ENCODE measurements at regions not wholly inside any gene's neighbourhood (a gene's known extent, or its start where the extent isn't known, plus 50 kb on each side); places are given as distances from the start of the nearest gene placed in this dataset.

GRCh38 chr7:18194616-18195015 lies 167.0 kb upstream of the PRPS1L1 start:
- DNase-seq (ENCODE audit: low read depth) = no peak
- no peak for TF ChIP-seq CTCF (conservative IDR thresholded peaks at IDR 0.05; ENCODE audit: low read depth, low read length)

GRCh38 chr7:18196638-18197037 lies 169.0 kb upstream of the PRPS1L1 start:
- TF ChIP-seq CTCF (conservative IDR thresholded peaks at IDR 0.05; ENCODE audit: low read depth, low read length) = no peak
- no peak for DNase-seq (ENCODE audit: low read depth)
- no peak overlapping the region for H3K4me3 ChIP-seq (ENCODE audit: low read length)

More at GRCh38 chr7:18194616-18195015, 167.0 kb upstream of the PRPS1L1 start:
- no peak overlapping the region for H3K4me3 ChIP-seq (ENCODE audit: low read length)

- no peak for DNase-seq (ENCODE audit: low read depth)
- no peak overlapping the region for H3K4me3 ChIP-seq (ENCODE audit: low read length)
- TF ChIP-seq CTCF (conservative IDR thresholded peaks at IDR 0.05; ENCODE audit: low read depth, low read length) = no peak
These were observed 171.2 kb upstream of the PRPS1L1 start for GRCh38 chr7:18198868-18199267.

- TF ChIP-seq CTCF (conservative IDR thresholded peaks at IDR 0.05; ENCODE audit: low read depth, low read length) = no peak
These were observed 172.6 kb upstream of the PRPS1L1 start for GRCh38 chr7:18200266-18200665.

GRCh38 chr7:18200855-18201254 lies 173.2 kb upstream of the PRPS1L1 start:
- H3K4me3 ChIP-seq (ENCODE audit: low read length) = no peak overlapping the region
- no peak for DNase-seq (ENCODE audit: low read depth)
- TF ChIP-seq CTCF (conservative IDR thresholded peaks at IDR 0.05; ENCODE audit: low read depth, low read length) = no peak

More at GRCh38 chr7:18200266-18200665, 172.6 kb upstream of the PRPS1L1 start:
- DNase-seq (ENCODE audit: low read depth) = no peak
- no peak overlapping the region for H3K4me3 ChIP-seq (ENCODE audit: low read length)

- DNase-seq (ENCODE audit: low read depth) = no peak
- H3K4me3 ChIP-seq (ENCODE audit: low read length) = no peak overlapping the region
- no peak for TF ChIP-seq CTCF (conservative IDR thresholded peaks at IDR 0.05; ENCODE audit: low read depth, low read length)
These were observed 173.7 kb upstream of the PRPS1L1 start for GRCh38 chr7:18201350-18201749.

GRCh38 chr7:18202315-18203045 lies 174.8 kb upstream of the PRPS1L1 start:
- no peak overlapping the region for H3K4me3 ChIP-seq (ENCODE audit: low read length)
- DNase-seq (ENCODE audit: low read depth) = no peak
- TF ChIP-seq CTCF (conservative IDR thresholded peaks at IDR 0.05; ENCODE audit: low read depth, low read length) = no peak
